A549 (cell line): ENCODE measurements at regions not wholly inside any gene's neighbourhood (a gene's known extent, or its start where the extent isn't known, plus 50 kb on each side); places are given as distances from the start of the nearest gene placed in this dataset.

ENCODE experiments used
- BHLHE40 ChIP-seq: IDR thresholded peaks from 2 replicates; pipeline ENCODE4 v1.6.1; 2012; ENCODE audit warnings: low read depth, low read length, inconsistent platforms
- ESRRA ChIP-seq: fragments of 150-350 bp; IDR thresholded peaks from 2 replicates; pipeline ENCODE4 v1.6.1; 2014; ENCODE audit warnings: mild to moderate bottlenecking, low read length, borderline replicate concordance
- JUN ChIP-seq, 2 experiments: fragments of >200 bp; sonication (Bioruptor Twin); formaldehyde crosslinking; IDR thresholded peaks; 2 replicates in 1 of 2; 3 replicates in 1 of 2; pipeline ENCODE4 v1.6.1; 2016 to 2017
- MYC ChIP-seq: IDR thresholded peaks from 2 replicates; pipeline ENCODE4 v1.6.1; 2012; ENCODE audit warnings: mild to moderate bottlenecking, inconsistent platforms, low read length, improper control_type of control experiment, borderline replicate concordance
- NFE2L2 ChIP-seq: fragments of 150-350 bp; conservative IDR thresholded peaks from 2 replicates; pipeline ENCODE4 v1.6.1; 2014; ENCODE audit warnings: low read length
- NR3C1 ChIP-seq: fragments of >200 bp; sonication (Bioruptor Twin); formaldehyde crosslinking; IDR thresholded peaks from 3 replicates; pipeline ENCODE4 v1.6.1; 2017
- POLR2A ChIP-seq: IDR thresholded peaks from 2 replicates; pipeline ENCODE4 v1.6.1; 2012; ENCODE audit warnings: mild to moderate bottlenecking, low read length
- POLR2AphosphoS2 ChIP-seq: conservative IDR thresholded peaks from 2 replicates; pipeline ENCODE4 v1.6.1; 2012; ENCODE audit warnings: low read length, improper control_type of control experiment, inconsistent platforms
- RAD21 ChIP-seq, 2 experiments: fragments of >200 bp in 1 of 2; sonication (Bioruptor Twin) in 1 of 2; formaldehyde crosslinking in 1 of 2; IDR thresholded peaks in 1 of 2; conservative IDR thresholded peaks in 1 of 2; 2 replicates in 1 of 2; 3 replicates in 1 of 2; pipeline ENCODE4 v1.6.1; 2012 to 2018; ENCODE audit warnings: inconsistent platforms in 1 of 2
- SREBF2 ChIP-seq: fragments of 450-650 bp; IDR thresholded peaks from 2 replicates; pipeline ENCODE4 v1.6.1; 2014; ENCODE audit warnings: mild to moderate bottlenecking, moderate library complexity
- ZFP36 ChIP-seq: fragments of 450-650 bp; IDR thresholded peaks from 2 replicates; pipeline ENCODE4 v1.6.1; 2014; ENCODE audit warnings: borderline replicate concordance; ENCODE audit not compliant: partially characterized antibody
- TF ChIP-seq, protein P1 (sequence below): fragments of >200 bp; sonication (Bioruptor Twin); formaldehyde crosslinking; IDR thresholded peaks from 3 replicates; pipeline ENCODE4 v1.5.1; 2016
- TF ChIP-seq, protein P2 (sequence below): IDR thresholded peaks from 2 replicates; pipeline ENCODE4 v1.6.1; 2012
- TF ChIP-seq, protein P3 (sequence below): IDR thresholded peaks from 2 replicates; pipeline ENCODE4 v1.6.1; 2012

DNA sequence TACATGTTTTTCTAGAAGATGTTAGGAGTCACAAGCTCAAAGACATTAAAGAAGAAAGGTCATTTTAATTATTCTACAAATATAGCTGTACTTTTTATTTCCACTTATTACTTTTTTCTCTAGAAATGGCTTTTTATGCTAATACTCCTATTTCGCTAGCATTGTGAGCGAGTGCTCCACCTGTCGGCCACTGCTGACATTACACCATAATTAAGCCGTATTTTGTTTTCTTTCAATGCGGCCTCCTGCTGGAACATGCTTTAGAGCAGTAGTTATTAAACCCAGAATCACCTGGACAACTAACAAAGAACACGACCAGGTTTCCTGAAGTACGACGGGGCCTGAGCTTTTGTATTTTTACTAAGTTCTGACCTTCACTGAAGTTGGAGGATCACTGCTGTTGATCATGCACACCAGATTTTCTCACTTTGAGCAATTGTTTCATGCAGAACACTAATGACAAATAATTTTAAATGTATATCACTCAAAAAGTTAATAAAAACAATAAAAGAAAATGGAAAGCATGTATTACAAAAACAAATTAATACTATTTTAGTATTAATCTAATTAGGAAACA lies 74.1 kb upstream of the PAK5 start:
- TF ChIP-seq, protein P1, sequence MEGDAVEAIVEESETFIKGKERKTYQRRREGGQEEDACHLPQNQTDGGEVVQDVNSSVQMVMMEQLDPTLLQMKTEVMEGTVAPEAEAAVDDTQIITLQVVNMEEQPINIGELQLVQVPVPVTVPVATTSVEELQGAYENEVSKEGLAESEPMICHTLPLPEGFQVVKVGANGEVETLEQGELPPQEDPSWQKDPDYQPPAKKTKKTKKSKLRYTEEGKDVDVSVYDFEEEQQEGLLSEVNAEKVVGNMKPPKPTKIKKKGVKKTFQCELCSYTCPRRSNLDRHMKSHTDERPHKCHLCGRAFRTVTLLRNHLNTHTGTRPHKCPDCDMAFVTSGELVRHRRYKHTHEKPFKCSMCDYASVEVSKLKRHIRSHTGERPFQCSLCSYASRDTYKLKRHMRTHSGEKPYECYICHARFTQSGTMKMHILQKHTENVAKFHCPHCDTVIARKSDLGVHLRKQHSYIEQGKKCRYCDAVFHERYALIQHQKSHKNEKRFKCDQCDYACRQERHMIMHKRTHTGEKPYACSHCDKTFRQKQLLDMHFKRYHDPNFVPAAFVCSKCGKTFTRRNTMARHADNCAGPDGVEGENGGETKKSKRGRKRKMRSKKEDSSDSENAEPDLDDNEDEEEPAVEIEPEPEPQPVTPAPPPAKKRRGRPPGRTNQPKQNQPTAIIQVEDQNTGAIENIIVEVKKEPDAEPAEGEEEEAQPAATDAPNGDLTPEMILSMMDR: peak; percentile 85
- TF ChIP-seq RAD21 (conservative IDR thresholded peaks at IDR 0.05 in 1 of 2, IDR thresholded peaks at IDR 0.05 in 1 of 2) (peak; percentile 60 to 64), MYC (no peak), NFE2L2 (no peak), POLR2AphosphoS2 (no peak), POLR2A (no peak), ESRRA (no peak), SREBF2 (no peak), ZFP36 (no peak), JUN (IDR thresholded peaks at IDR 0.05) (no peak), NR3C1 (no peak), BHLHE40 (no peak)
- TF ChIP-seq, protein P2, sequence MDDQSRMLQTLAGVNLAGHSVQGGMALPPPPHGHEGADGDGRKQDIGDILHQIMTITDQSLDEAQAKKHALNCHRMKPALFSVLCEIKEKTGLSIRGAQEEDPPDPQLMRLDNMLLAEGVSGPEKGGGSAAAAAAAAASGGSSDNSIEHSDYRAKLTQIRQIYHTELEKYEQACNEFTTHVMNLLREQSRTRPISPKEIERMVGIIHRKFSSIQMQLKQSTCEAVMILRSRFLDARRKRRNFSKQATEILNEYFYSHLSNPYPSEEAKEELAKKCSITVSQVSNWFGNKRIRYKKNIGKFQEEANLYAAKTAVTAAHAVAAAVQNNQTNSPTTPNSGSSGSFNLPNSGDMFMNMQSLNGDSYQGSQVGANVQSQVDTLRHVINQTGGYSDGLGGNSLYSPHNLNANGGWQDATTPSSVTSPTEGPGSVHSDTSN: no peak
- TF ChIP-seq, protein P3, sequence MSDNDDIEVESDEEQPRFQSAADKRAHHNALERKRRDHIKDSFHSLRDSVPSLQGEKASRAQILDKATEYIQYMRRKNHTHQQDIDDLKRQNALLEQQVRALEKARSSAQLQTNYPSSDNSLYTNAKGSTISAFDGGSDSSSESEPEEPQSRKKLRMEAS: no peak
